ENCODE measurements at regions not wholly inside any gene's neighbourhood (a gene's known extent, or its start where the extent isn't known, plus 50 kb on each side); places are given as distances from the start of the nearest gene placed in this dataset.

- no peak for DNase-seq
These were observed 496.7 kb downstream of the COG6 start for GRCh38 chr13:40152145-40152544.

GRCh38 chr13:40152922-40153321 lies 497.5 kb downstream of the COG6 start:
- DNase-seq: no peak

DNA sequence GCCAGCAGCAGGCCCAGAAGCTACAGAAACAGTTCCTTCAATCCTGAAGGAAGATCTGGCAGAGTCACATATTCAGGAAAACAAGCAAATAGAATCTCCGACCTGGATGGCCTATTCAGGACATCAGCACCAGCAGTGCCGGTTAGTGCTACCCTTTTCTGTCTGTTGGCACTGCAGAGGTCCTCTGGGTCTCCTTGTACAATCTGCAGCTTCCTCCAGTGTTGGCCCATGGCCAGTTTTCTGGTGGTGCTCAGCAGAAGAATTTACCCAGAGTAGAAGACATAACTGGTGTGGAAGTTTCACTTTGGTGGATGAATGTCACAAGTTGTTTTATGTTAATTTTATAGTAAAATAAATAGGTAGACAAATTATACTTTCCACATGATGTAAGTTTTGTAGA lies 498.1 kb downstream of the COG6 start:
- no peak for DNase-seq

GRCh38 chr13:40155201-40155600 lies 499.7 kb downstream of the COG6 start:
- no peak for DNase-seq

DNA sequence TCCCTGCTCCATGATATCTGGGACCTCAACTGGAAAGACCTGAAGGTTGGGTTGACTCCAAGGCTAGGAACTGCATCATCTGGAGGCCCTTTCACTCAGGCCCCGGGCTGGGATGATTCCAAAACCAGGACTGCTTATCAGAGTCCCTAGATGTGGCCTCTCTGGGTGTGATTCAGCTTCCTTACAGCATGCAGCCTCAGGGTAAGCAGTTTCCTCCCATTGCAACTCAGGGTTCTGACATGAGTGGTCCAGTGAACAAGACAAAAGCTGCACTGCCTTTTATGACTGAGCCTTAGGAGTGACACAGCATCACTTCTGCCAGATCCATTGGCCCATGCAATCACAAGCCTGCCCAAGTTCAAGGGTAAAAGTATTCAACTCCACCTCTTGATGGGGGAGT lies 502.8 kb downstream of the COG6 start:
- no peak for DNase-seq

DNA sequence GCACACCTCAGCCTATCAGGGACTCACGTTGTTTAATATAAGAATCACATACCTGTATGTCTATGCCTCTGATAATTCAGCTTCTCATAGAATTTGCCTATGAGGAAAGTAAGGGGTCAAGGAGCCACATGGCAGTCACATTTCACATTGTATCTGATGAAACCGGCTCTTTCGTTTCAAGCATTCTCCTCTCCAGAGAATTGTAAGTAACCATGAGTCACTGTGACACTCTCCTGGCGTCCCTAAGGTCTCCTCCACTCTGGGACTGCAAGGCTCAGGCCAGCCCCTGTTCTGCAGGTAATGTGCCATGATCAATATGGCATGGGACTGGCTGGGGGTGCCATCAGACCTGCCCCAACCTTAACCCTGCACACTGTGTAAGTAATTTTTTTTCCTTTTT lies 503.3 kb downstream of the COG6 start:
- no peak for DNase-seq

DNA sequence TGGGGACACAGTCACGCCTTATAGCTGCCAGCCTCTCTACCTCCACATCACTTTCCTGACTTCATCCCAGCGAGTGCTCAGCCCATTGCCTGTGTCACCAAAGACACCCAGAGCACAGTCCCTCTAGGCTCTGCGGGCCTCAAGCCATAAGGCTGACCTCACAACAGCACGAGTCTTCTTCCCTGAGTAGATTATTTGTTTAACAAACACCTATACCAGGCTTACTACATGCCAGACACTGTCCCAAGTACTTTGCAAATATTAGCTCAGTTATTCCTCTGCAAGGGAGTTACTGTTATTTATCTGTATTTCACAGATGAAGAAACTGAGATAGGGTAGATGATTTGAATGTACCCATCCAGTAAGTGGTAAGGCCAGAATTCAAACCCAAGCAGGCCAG lies 504.3 kb downstream of the COG6 start:
- peak in 1 of 2 experiments; percentile 36 for DNase-seq

DNA sequence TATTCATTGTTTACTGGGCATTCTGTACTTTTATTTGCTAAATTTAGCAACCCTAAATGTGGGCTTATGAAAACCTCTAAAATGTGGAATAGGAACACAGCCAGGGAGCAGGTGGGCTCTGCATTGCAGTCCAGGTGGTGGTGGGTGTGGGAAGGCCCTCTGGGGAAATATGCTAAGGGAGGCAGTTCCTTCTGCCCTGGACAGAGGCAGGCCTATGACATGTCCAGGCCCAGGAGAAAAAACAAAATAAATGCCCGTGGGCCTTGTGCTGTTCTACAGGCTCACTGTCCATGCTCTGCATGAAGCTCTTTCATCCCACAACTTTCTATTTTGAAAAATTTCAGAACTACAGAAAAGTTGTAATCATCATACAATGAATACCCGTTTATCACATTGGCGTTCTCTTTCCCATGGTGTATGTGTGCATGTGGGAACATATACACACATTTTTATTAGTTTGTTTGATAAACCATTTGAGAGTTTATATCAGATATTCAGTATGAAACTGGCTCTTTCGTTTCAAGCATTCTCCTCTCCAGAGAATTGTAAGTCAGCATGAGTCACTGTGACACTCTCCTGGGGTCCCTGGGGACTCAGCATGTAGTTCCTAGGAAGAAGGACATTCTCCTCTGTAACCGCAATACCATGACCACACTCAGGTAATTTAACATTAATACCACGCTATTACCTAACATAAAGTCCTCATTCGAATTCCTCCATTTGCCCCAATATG lies 505.3 kb downstream of the COG6 start:
- DNase-seq: no peak

DNA sequence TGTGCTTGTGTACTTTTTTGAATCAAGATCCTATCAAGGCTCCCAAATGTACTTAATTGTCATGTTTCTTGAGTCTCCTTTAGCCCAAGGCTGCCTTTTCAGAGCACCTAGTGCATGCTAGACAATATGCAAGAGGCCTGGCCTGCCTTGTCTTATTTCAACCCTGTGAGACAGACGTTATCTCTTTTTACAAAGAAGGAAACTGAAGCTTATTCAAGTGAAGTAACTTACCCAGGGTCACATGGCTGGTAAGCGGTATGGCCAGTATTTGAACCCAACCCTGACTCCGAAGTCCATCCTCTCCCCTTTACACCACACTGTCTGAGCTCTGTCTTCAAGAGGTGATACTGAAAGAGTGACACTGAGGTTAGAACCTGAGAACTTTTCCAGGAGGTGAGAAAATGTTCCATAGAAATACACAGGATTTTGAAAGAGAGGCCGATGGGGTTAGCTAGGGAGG lies 505.1 kb downstream of the FOXO1 start:
- no peak for DNase-seq

DNA sequence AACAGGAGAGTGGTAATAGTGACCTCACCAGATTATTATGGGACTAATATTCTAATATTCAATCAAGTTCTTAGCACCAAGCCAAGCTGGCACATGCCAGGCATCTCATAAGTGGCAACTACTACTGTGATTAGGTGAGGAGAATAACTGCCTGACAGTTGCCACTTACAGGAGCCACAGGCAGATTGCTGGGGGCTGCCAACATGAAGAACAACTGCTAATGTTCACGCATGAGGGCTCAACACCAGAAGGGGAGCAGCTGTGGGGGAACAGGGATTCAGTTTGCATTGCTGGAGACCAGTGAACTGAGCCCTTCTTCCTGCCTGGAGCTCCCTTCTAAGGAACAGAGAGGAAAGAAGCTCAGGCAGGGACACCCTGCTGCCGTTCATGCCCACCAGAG lies 504.5 kb downstream of the FOXO1 start:
- no peak for DNase-seq

GRCh38 chr13:40163066-40164000 lies 503.1 kb downstream of the FOXO1 start:
- no peak for DNase-seq

- no peak for DNase-seq
These were observed 502.3 kb downstream of the FOXO1 start for GRCh38 chr13:40164133-40164532.

DNA sequence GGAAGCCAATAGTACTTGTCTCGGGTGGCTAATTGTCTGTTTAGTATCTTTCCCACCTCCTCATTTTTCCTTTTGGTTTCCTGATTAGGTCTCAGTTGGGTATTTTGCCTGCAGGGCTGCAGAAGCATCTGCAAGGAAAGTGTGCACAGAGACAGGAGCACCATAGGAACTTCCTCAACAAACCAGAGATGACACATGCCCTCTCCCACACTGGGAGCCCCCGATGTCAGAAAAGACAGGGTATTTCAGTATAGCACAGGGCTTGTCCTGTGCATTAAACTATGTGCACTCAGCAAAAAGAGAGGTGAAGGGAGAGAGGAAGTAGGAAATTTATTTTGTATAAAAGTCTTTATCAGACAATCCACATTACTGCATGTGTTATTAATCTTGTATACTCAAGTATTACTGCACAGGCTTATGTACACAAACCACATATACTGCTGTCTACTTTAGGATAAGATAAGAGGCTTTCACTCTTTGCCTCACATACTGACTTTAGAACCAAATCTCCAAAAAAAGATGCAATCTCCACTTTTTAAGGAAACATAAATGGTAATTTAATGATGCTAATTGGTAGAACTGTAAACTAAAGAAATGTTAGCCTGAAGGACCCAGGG lies 501.0 kb downstream of the FOXO1 start:
- DNase-seq: no peak

DNA sequence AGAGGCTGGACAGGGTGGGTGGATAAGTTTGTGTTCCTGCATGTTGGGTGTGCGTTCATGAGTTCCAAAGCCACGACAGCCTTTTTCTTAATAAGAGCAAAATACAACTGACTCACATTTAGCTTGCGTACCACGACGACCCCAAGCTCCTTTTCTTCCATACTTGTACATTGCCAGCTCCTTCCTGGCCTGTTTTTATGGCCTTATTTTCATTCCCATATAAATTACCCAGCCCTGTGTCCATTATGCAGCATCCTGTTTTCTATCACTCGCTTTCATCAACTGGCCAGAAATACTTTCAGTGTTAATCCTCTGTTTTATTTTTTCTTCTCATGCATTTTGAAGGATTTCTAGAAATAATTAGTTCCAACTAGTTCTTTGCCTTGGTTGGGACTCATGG lies 499.1 kb downstream of the FOXO1 start:
- no peak for DNase-seq

- DNase-seq: no peak
These were observed 497.8 kb downstream of the FOXO1 start for GRCh38 chr13:40168425-40169166.

GRCh38 chr13:40169476-40169875 lies 497.0 kb downstream of the FOXO1 start:
- no peak for DNase-seq

DNA sequence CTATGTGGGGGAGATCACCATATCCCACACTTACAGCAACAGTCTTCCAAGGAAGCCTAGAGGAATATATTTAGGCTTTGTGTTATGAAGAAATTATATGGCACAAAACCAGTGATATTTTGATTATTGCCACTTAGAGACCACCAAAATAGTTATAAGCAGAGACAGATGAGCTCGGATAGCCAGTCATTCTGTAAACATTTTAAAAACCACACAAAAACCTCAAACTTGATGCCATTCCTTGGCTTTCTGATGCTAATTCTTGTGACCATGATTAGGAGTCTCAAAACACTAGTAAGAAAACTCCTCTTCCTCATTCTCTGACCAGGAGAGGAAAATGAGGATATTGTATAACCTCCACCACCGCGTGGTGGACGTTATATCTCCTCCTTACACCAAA lies 496.4 kb downstream of the FOXO1 start:
- DNase-seq: no peak

DNA sequence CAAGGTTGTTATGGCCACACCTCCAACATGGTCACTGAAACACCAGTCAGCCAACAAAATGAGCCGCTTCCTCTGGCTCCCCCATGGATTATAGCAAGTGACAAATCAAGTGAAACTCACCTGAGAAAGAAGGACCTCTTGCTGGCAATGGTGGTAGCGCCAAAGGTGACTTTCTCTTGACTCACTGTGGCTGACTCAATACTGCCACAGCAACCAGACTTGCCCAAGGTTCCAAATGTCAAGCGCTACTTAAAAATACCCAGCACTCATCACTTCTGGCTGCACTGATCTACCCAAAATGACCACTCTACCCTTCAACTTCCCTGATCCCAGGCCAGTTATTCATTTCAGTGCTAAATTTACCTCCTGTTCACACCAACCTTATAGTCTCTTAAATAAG lies 495.5 kb downstream of the FOXO1 start:
- no peak for DNase-seq

GRCh38 chr13:40171566-40171965 lies 494.9 kb downstream of the FOXO1 start:
- no peak for DNase-seq

GRCh38 chr13:40172149-40172591 lies 494.3 kb downstream of the FOXO1 start:
- no peak for DNase-seq

DNA sequence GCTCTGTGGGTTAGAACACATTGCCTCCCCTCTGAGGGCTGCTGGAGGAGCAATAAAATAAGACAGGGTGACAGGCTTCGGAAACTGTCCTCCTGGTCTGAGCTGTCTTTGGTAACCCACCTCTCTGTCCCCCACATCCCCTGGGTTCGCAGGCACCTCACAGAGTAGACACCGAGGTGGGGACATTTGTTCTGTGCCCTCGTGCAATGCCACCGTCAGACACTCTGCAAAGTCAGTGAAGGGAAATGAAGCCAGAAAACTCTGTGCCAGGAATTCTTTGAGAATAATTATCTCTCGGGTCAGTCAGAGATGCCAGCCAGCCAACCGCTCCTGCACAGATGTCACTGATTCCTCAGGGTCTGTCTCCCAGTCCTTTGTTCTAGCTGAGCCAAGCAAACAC lies 493.6 kb downstream of the FOXO1 start:
- DNase-seq: no peak

GRCh38 chr13:40175639-40176038 lies 490.8 kb downstream of the FOXO1 start:
- no peak for DNase-seq

- no peak for DNase-seq
These were observed 490.2 kb downstream of the FOXO1 start for GRCh38 chr13:40176242-40176641.

Measured in NCI-H526 (cell line).